SK-N-SH treated with all-trans-retinoic acid at 6 μM for 48 hours (cell line): ENCODE measurements at regions not wholly inside any gene's neighbourhood (a gene's known extent, or its start where the extent isn't known, plus 50 kb on each side); places are given as distances from the start of the nearest gene placed in this dataset.

ENCODE experiments used
- ATAC-seq: fragments of 200-7000 bp; cut with Tn5 transposase; 3 replicates; pipeline ENCODE4 v1.9.1; 2020; ENCODE audit warnings: mild to moderate bottlenecking, moderate library complexity
- ARNTL ChIP-seq: fragments of 450-650 bp; formaldehyde crosslinking; IDR thresholded peaks from 2 replicates; pipeline ENCODE4 v1.5.0; 2020; ENCODE audit warnings: low read depth, mild to moderate bottlenecking, moderate library complexity, borderline replicate concordance
- BACH2 ChIP-seq: fragments of 250-450 bp; sonication (Bioruptor Pico); IDR thresholded peaks from 2 replicates; pipeline ENCODE4 v1.9.0; 2021; ENCODE audit warnings: mild to moderate bottlenecking, borderline replicate concordance
- CSDC2 ChIP-seq: fragments of 250-450 bp; sonication (Bioruptor Pico); IDR thresholded peaks from 2 replicates; pipeline ENCODE4 v1.5.0; 2020; ENCODE audit warnings: mild to moderate bottlenecking, moderate library complexity
- GLIS3 ChIP-seq: fragments of 250-450 bp; sonication (Bioruptor Pico); IDR thresholded peaks from 2 replicates; pipeline ENCODE4 v1.5.0; 2020; ENCODE audit warnings: mild to moderate bottlenecking, moderate library complexity
- ISL1 ChIP-seq: fragments of 250-450 bp; sonication (Bioruptor Pico); IDR thresholded peaks from 2 replicates; pipeline ENCODE4 v2.1.2; 2022; ENCODE audit warnings: mild to moderate bottlenecking, moderate library complexity
- OSR1 ChIP-seq: fragments of 250-450 bp; sonication (Bioruptor Pico); IDR thresholded peaks from 2 replicates; pipeline ENCODE4 v1.8.0; 2022; ENCODE audit warnings: moderate library complexity, mild to moderate bottlenecking, inconsistent platforms
- PPARA ChIP-seq: fragments of 250-450 bp; sonication (Bioruptor Pico); IDR thresholded peaks from 2 replicates; pipeline ENCODE4 v1.5.0; 2020; ENCODE audit warnings: mild to moderate bottlenecking, borderline replicate concordance
- RARB ChIP-seq: fragments of 250-450 bp; sonication (Bioruptor Pico); IDR thresholded peaks from 2 replicates; pipeline ENCODE4 v1.8.0; 2021; ENCODE audit warnings: mild to moderate bottlenecking, moderate library complexity
- SNAI2 ChIP-seq: fragments of 250-450 bp; sonication (Bioruptor Pico); IDR thresholded peaks from 2 replicates; pipeline ENCODE4 v1.5.0; 2020; ENCODE audit warnings: mild to moderate bottlenecking, moderate library complexity
- TCF4 ChIP-seq: fragments of 250-450 bp; sonication (Bioruptor Pico); IDR thresholded peaks from 2 replicates; pipeline ENCODE4 v1.8.0; 2021; ENCODE audit warnings: mild to moderate bottlenecking, moderate library complexity, borderline replicate concordance
- TOX ChIP-seq: fragments of 250-450 bp; sonication (Bioruptor Pico); IDR thresholded peaks from 2 replicates; pipeline ENCODE4 v1.8.0; 2021; ENCODE audit warnings: mild to moderate bottlenecking, moderate library complexity, borderline replicate concordance
- ZC3H10 ChIP-seq: fragments of 250-450 bp; sonication (Bioruptor Pico); IDR thresholded peaks from 2 replicates; pipeline ENCODE4 v1.5.1; 2021; ENCODE audit warnings: mild to moderate bottlenecking, moderate library complexity
- ZFP3 ChIP-seq: fragments of 250-450 bp; sonication (Bioruptor Pico); IDR thresholded peaks from 2 replicates; pipeline ENCODE4 v1.5.0; 2020; ENCODE audit warnings: mild to moderate bottlenecking, moderate library complexity
- ZFP30 ChIP-seq: fragments of 450-650 bp; formaldehyde crosslinking; IDR thresholded peaks from 2 replicates; pipeline ENCODE4 v1.5.0; 2022; ENCODE audit warnings: mild to moderate bottlenecking, moderate library complexity
- ZNF565 ChIP-seq: fragments of 450-650 bp; formaldehyde crosslinking; conservative IDR thresholded peaks from 2 replicates; pipeline ENCODE4 v1.5.0; 2020; ENCODE audit warnings: low read depth, mild to moderate bottlenecking, moderate library complexity
- ZNF70 ChIP-seq: fragments of 450-650 bp; formaldehyde crosslinking; IDR thresholded peaks from 2 replicates; pipeline ENCODE4 v1.5.0; 2020; ENCODE audit warnings: mild to moderate bottlenecking, moderate library complexity
- ZNF8 ChIP-seq: fragments of 450-650 bp; formaldehyde crosslinking; IDR thresholded peaks from 2 replicates; pipeline ENCODE4 v1.5.0; 2020; ENCODE audit warnings: mild to moderate bottlenecking, moderate library complexity
- TF ChIP-seq, protein P1 (sequence below): fragments of 250-450 bp; sonication (Bioruptor Pico); IDR thresholded peaks from 2 replicates; pipeline ENCODE4 v1.8.0; 2021; ENCODE audit warnings: low read depth, mild to moderate bottlenecking, moderate library complexity, borderline replicate concordance
- TF ChIP-seq, protein P2 (sequence below): fragments of 250-450 bp; sonication (Bioruptor Pico); IDR thresholded peaks from 2 replicates; pipeline ENCODE4 v1.5.1; 2020; ENCODE audit warnings: low read depth, mild to moderate bottlenecking, moderate library complexity
- TF ChIP-seq, protein P3 (sequence below): fragments of 250-450 bp; sonication (Bioruptor Pico); IDR thresholded peaks from 2 replicates; pipeline ENCODE4 v1.5.1; 2021; ENCODE audit warnings: mild to moderate bottlenecking, moderate library complexity
- TF ChIP-seq, protein P4 (sequence below): fragments of 250-450 bp; sonication (Bioruptor Pico); IDR thresholded peaks from 2 replicates; pipeline ENCODE4 v1.5.0; 2020; ENCODE audit warnings: mild to moderate bottlenecking, moderate library complexity
- TF ChIP-seq, protein P5 (sequence below): fragments of 250-450 bp; sonication (Bioruptor Pico); IDR thresholded peaks from 2 replicates; pipeline ENCODE4 v1.8.0; 2020; ENCODE audit warnings: mild to moderate bottlenecking, moderate library complexity, borderline replicate concordance

DNA sequence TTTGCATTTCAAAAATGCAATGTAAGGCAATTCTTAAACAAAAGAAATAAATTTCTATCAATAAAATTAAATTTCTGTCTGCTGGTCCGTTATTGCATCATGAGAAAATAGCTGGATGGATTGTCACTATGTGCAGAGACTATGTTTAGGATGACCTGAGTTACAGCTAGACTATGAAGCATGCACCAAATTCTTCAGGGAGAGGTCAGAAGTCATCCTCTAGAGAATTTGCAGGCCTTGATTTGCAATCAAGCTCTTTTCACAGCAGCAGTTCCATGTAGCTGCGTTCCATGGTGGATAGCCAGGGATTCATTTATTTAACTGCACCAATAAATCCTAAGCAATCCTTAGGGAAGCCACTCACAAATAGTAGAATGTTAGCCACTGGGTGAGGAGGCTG is 253.7 kb downstream of the MSRB3 start:
- no peak for ATAC-seq
- no peak for TF ChIP-seq BACH2 (CRISPR knock-in tag)
- TF ChIP-seq OSR1 (CRISPR knock-in tag), result no peak
- no peak for TF ChIP-seq ZFP30
- TF ChIP-seq TCF4, result no peak
- no peak for TF ChIP-seq ZNF565 (CRISPR knock-in tag)
- no peak for TF ChIP-seq TOX
- no peak for TF ChIP-seq ISL1 (CRISPR knock-in tag)
- TF ChIP-seq, protein P1, sequence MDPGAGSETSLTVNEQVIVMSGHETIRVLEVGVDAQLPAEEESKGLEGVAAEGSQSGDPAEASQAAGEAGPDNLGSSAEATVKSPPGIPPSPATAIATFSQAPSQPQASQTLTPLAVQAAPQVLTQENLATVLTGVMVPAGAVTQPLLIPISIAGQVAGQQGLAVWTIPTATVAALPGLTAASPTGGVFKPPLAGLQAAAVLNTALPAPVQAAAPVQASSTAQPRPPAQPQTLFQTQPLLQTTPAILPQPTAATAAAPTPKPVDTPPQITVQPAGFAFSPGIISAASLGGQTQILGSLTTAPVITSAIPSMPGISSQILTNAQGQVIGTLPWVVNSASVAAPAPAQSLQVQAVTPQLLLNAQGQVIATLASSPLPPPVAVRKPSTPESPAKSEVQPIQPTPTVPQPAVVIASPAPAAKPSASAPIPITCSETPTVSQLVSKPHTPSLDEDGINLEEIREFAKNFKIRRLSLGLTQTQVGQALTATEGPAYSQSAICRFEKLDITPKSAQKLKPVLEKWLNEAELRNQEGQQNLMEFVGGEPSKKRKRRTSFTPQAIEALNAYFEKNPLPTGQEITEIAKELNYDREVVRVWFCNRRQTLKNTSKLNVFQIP (CRISPR knock-in tag), result no peak
- TF ChIP-seq RARB (CRISPR knock-in tag), result no peak
- no peak for TF ChIP-seq ZC3H10 (CRISPR knock-in tag)
- TF ChIP-seq, protein P2, sequence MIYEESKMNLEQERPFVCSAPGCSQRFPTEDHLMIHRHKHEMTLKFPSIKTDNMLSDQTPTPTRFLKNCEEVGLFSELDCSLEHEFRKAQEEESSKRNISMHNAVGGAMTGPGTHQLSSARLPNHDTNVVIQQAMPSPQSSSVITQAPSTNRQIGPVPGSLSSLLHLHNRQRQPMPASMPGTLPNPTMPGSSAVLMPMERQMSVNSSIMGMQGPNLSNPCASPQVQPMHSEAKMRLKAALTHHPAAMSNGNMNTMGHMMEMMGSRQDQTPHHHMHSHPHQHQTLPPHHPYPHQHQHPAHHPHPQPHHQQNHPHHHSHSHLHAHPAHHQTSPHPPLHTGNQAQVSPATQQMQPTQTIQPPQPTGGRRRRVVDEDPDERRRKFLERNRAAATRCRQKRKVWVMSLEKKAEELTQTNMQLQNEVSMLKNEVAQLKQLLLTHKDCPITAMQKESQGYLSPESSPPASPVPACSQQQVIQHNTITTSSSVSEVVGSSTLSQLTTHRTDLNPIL (CRISPR knock-in tag), result no peak
- TF ChIP-seq ZFP3 (CRISPR knock-in tag), result no peak
- TF ChIP-seq, protein P3, sequence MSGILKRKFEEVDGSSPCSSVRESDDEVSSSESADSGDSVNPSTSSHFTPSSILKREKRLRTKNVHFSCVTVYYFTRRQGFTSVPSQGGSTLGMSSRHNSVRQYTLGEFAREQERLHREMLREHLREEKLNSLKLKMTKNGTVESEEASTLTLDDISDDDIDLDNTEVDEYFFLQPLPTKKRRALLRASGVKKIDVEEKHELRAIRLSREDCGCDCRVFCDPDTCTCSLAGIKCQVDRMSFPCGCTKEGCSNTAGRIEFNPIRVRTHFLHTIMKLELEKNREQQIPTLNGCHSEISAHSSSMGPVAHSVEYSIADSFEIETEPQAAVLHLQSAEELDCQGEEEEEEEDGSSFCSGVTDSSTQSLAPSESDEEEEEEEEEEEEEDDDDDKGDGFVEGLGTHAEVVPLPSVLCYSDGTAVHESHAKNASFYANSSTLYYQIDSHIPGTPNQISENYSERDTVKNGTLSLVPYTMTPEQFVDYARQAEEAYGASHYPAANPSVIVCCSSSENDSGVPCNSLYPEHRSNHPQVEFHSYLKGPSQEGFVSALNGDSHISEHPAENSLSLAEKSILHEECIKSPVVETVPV (CRISPR knock-in tag), result no peak
- TF ChIP-seq, all 23 proteins: peak for 0

DNA sequence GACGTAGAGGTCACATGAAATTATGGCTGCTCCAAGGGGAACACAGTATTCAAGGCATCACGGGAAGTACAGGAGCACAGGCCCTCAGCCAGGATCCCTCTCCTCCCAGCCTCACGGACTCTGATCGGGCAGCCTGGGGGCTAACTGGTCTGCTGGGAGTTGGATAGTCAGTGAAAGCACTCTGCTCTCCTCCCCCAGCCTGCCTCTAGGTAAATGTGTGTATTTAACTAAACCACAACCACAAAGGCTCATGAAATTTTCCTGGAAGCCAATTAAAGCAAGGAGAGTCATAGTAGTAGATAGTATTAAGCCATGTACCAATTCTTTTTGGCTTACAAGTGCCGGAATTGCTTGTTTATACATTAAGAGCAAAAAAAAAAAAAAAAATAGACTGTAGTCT is 254.3 kb downstream of the MSRB3 start:
- no peak for ATAC-seq
- TF ChIP-seq CSDC2 (no peak), ZFP3 (CRISPR knock-in tag) (no peak), ZNF8 (no peak), SNAI2 (no peak)
- TF ChIP-seq, all 23 proteins: peak for 0

DNA sequence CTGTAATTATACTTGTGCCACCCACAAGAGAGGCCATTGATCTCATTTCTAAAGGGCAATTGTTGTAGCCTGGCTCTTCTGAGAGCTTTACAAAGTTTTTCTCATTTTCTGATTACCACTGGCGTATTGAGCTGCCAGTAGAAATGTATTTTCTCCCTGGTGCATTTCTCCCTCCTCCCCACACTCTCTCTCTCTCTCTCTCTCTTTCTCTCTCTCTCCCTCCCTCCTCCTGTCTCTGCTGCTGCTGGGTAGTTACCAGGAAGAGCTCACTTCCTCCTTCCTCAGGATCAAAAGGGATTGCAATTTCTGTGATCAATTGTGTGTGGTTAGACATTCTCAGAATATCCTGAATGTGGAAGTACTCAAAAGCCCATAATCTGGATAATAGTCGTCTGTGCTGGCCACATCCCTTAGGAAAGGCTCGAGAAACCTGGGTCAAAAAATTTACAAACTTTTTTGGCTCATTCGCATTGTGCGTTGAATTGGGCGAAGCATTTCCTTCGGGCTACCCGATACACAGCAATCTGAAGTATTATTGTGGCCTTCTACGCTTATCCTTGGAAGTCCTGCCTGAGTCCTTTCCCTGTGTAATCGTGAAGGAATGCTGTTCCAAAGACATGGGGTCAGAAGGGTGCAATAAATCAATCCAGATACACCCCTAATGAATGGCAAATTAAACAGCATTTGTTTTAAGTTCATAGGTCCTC is 254.8 kb downstream of the MSRB3 start:
- ATAC-seq, result peak; percentile 18
- TF ChIP-seq ZFP3 (CRISPR knock-in tag), result no peak
- TF ChIP-seq BACH2 (CRISPR knock-in tag), result no peak
- no peak for TF ChIP-seq CSDC2
- TF ChIP-seq GLIS3 (CRISPR knock-in tag), result no peak
- TF ChIP-seq ZC3H10 (CRISPR knock-in tag), result no peak
- TF ChIP-seq, protein P2 (CRISPR knock-in tag), result no peak
- TF ChIP-seq, all 23 proteins: peak for 0

DNA sequence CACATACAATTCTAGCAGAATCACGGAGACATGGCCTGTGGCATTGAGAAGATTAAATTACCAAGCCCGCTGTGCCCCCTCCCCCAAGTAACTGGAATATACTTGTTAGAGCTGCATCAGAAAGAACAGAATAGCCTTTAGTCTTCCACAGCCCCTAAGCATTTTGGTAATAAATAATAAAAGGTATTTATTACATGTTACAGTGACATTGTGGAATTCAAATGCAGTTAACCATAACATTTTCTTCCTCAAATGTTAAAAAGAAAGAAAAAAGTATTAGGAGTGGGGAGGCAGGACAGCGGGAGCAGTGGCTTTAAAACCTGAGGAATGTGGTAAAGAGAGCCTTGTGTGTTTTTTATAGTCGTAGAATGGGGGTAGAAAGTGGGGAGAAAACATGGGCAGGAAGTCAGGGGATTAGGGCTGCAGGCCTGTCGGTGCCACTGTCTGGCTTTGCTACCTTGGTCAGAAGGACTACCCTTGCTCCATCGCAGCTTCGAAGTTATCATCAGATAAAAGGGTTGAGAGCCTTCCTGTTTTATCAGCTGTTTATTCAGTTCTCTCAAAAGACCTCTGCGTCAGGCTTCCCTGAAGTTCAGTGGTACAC is 255.9 kb downstream of the MSRB3 start:
- ATAC-seq, result no peak
- no peak for TF ChIP-seq ZFP30
- TF ChIP-seq TCF4, result no peak
- no peak for TF ChIP-seq GLIS3 (CRISPR knock-in tag)
- no peak for TF ChIP-seq ISL1 (CRISPR knock-in tag)
- no peak for TF ChIP-seq RARB (CRISPR knock-in tag)
- no peak for TF ChIP-seq ZFP3 (CRISPR knock-in tag)
- TF ChIP-seq OSR1 (CRISPR knock-in tag), result no peak
- no peak for TF ChIP-seq ZNF70 (CRISPR knock-in tag)
- TF ChIP-seq SNAI2, result no peak
- TF ChIP-seq ZC3H10 (CRISPR knock-in tag), result no peak
- TF ChIP-seq, protein P3 (CRISPR knock-in tag), result no peak
- TF ChIP-seq BACH2 (CRISPR knock-in tag), result no peak
- no peak for TF ChIP-seq PPARA (CRISPR knock-in tag)
- TF ChIP-seq, protein P4, sequence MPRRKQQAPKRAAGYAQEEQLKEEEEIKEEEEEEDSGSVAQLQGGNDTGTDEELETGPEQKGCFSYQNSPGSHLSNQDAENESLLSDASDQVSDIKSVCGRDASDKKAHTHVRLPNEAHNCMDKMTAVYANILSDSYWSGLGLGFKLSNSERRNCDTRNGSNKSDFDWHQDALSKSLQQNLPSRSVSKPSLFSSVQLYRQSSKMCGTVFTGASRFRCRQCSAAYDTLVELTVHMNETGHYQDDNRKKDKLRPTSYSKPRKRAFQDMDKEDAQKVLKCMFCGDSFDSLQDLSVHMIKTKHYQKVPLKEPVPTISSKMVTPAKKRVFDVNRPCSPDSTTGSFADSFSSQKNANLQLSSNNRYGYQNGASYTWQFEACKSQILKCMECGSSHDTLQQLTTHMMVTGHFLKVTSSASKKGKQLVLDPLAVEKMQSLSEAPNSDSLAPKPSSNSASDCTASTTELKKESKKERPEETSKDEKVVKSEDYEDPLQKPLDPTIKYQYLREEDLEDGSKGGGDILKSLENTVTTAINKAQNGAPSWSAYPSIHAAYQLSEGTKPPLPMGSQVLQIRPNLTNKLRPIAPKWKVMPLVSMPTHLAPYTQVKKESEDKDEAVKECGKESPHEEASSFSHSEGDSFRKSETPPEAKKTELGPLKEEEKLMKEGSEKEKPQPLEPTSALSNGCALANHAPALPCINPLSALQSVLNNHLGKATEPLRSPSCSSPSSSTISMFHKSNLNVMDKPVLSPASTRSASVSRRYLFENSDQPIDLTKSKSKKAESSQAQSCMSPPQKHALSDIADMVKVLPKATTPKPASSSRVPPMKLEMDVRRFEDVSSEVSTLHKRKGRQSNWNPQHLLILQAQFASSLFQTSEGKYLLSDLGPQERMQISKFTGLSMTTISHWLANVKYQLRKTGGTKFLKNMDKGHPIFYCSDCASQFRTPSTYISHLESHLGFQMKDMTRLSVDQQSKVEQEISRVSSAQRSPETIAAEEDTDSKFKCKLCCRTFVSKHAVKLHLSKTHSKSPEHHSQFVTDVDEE (CRISPR knock-in tag), result no peak
- TF ChIP-seq, protein P5, sequence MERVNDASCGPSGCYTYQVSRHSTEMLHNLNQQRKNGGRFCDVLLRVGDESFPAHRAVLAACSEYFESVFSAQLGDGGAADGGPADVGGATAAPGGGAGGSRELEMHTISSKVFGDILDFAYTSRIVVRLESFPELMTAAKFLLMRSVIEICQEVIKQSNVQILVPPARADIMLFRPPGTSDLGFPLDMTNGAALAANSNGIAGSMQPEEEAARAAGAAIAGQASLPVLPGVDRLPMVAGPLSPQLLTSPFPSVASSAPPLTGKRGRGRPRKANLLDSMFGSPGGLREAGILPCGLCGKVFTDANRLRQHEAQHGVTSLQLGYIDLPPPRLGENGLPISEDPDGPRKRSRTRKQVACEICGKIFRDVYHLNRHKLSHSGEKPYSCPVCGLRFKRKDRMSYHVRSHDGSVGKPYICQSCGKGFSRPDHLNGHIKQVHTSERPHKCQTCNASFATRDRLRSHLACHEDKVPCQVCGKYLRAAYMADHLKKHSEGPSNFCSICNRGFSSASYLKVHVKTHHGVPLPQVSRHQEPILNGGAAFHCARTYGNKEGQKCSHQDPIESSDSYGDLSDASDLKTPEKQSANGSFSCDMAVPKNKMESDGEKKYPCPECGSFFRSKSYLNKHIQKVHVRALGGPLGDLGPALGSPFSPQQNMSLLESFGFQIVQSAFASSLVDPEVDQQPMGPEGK, result no peak
- TF ChIP-seq ZNF8, result no peak
- TF ChIP-seq ZNF565 (CRISPR knock-in tag), result no peak
- TF ChIP-seq CSDC2, result no peak
- no peak for TF ChIP-seq ARNTL
